GM13977 (cell line): ENCODE measurements at regions not wholly inside any gene's neighbourhood (a gene's known extent, or its start where the extent isn't known, plus 50 kb on each side); places are given as distances from the start of the nearest gene placed in this dataset.

Source experiments
- DNase-seq: peaks from one replicate; pipeline ENCODE4 v3.0.0; 2012; ENCODE audit warnings: low spot score
- in situ Hi-C: fragments of 300-500 bp; cut with MboI; formaldehyde crosslinking; loops from one replicate; pipeline ENCODE4 v1.12.0; 2022; ENCODE audit warnings: low sequenced_read_pairs, low pct_unique_long_range_greater_than_20kb, mixed read lengths, inconsistent platforms; ENCODE audit not compliant: unreplicated experiment
- TF ChIP-seq, protein P1 (sequence below): IDR thresholded peaks from 2 replicates; pipeline ENCODE4 v1.5.1; 2012; ENCODE audit warnings: mild to moderate bottlenecking, control low read depth; ENCODE audit not compliant: insufficient read depth; ENCODE audit errors: extremely low read depth, missing control alignments

DNA sequence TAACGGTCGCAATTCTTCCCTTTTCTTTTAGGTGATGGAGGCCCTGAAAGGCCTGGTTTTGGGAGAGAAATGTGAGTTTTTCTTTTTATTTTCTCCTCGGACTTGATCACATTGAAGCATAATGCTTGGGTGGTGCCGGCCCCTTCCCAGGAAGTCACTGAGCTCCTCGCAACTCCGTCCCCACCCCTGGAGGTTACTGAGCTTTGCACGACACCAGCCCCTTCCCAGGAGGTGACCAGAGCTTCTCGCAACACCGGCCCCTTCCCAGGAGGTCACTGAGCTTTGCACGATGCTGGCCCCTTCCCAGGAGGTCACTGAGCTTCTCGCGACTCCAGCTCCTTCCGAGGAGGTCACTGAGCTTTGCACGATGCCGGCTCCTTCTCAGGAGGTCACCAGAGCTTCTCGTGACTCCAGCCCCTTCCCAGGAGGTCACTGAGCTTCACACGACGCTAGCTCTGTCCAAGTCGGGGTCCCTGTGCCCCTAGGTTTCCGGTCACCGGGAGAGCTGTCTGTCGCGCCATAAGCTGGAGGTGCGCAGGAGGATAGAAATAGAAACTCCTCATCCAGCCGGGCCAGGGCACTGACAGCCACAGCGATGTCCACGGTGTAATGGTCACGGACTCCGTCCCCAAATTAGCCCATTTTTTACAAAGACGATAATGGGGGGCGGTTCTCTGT, 586.4 kb downstream of the BRD1 start:
- TF ChIP-seq, protein P1, sequence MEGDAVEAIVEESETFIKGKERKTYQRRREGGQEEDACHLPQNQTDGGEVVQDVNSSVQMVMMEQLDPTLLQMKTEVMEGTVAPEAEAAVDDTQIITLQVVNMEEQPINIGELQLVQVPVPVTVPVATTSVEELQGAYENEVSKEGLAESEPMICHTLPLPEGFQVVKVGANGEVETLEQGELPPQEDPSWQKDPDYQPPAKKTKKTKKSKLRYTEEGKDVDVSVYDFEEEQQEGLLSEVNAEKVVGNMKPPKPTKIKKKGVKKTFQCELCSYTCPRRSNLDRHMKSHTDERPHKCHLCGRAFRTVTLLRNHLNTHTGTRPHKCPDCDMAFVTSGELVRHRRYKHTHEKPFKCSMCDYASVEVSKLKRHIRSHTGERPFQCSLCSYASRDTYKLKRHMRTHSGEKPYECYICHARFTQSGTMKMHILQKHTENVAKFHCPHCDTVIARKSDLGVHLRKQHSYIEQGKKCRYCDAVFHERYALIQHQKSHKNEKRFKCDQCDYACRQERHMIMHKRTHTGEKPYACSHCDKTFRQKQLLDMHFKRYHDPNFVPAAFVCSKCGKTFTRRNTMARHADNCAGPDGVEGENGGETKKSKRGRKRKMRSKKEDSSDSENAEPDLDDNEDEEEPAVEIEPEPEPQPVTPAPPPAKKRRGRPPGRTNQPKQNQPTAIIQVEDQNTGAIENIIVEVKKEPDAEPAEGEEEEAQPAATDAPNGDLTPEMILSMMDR: no peak
- no peak for DNase-seq
- in situ Hi-C loops: no loop called here

DNA sequence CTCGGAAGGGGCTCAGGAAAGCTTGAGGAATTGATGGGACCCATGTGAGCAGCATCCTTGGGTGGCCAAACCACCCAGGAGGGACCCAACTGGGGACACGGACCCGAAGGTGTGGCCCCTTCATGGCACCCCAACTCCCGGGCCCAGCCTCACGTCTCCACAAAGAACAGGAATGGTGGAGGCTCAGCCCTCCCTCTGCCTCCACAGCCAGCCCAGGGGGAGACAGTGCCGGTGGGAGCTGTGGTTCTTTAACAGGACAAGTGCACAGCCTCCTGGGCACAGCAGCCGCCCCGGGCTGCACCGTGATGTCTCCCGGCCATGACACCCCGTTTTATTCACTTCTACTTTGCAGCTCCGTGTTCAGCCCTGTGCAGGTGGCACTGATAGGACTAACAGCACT, 587.2 kb downstream of the BRD1 start:
- in situ Hi-C loops: no loop called here
- no peak for DNase-seq
- TF ChIP-seq, protein P1: no peak

- TF ChIP-seq, protein P1: no peak
- in situ Hi-C loops: no loop called here
- no peak for DNase-seq
Observed at GRCh38 chr22:49240016-49240380, 587.7 kb downstream of the BRD1 start.

DNA sequence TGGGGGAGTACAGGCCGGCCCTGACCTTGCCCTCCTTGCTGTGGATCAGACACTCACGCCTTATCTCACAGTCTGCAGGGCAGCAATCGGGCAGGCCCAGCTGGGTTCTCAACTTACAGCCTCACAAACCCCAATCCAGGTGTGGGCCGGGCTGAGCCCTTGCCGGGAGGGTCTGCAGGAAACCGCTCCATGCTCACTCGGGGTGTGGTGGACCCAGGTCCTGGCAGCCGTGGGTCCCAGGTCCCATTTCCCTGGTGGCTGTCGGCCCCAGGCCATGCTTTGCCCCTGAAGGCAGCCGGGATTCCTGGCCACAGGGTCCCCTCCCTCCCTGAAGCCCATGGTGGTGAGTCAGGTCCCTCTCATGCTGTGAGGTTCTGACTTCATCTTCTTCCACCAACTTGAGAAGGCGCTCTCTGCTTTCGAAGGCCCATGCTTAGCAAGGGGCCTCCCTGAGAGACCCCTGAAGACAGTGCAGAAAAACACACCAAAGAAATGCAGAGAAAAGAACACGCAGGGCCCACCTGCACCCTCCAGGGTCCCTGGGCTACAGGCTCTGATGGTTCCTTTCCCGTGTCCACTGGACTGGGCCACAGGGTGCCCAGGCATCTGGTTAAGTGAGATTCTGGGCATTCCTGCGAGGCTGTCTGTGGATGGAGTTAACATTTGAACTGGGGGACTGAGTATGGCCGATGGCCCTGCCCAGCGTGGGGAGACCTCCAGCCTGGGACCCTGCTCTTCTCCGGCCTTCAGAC, 588.2 kb downstream of the BRD1 start:
- DNase-seq: no peak
- in situ Hi-C loops: no loop called here
- TF ChIP-seq, protein P1: no peak

- in situ Hi-C loops: no loop called here
- TF ChIP-seq, protein P1: no peak
- no peak for DNase-seq
Observed at GRCh38 chr22:49238181-49239141, 589.2 kb downstream of the BRD1 start.

GRCh38 chr22:49237703-49238102, 590.0 kb downstream of the BRD1 start:
- TF ChIP-seq, protein P1: no peak
- DNase-seq: no peak
- in situ Hi-C loops: no loop called here
